ENCODE measurements at regions not wholly inside any gene's neighbourhood (a gene's known extent, or its start where the extent isn't known, plus 50 kb on each side); places are given as distances from the start of the nearest gene placed in this dataset.

DNA sequence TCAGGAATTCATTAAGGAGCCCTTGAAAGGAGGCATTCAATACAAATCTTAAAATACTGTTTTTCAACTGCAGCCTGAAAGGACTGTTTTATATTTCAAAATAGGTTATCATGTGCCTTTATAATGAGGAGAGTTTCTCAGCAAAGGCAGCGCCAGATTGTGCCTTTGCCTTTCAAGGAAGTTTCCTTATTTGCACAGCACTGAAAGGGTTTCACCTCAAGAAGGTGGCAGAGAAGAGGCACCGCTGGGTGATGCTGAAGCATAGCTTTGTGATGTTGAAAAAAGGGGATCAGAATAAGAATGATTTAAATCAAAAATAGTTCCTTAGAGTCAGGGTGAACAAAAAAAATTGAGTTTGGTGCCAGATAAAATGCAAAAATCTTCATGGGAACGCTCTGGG, 601.0 kb upstream of the KIRREL3 start:
- FAIRE-seq, result no peak
- 2% methylated on average over 3 of the region's 3 CpGs for WGBS (ENCODE audit: missing lambda C conversion rate)
- Histone ChIP-seq H3K27ac (no peak overlapping the region), H3K4me2 (no peak overlapping the region), H3K4me3 (no peak overlapping the region), H3K4me1 (no peaks in the 10 kb centered on the region), H3K9me3 (no peaks in the 10 kb centered on the region)
- DNase-seq (ENCODE audit: low read depth in 1 of 2, low spot score in 1 of 2), result no peak
- CTCF ChIA-PET, result no interaction called here
- TF ChIP-seq CHD4 (IDR thresholded peaks at IDR 0.05; ENCODE audit: borderline replicate concordance), result no peak
- no peak for TF ChIP-seq ZC3H11A (IDR thresholded peaks at IDR 0.05)
- no peak for TF ChIP-seq RFX5 (IDR thresholded peaks at IDR 0.05)
- TF ChIP-seq, protein P1, sequence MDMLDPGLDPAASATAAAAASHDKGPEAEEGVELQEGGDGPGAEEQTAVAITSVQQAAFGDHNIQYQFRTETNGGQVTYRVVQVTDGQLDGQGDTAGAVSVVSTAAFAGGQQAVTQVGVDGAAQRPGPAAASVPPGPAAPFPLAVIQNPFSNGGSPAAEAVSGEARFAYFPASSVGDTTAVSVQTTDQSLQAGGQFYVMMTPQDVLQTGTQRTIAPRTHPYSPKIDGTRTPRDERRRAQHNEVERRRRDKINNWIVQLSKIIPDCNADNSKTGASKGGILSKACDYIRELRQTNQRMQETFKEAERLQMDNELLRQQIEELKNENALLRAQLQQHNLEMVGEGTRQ (IDR thresholded peaks at IDR 0.05), result no peak
- no peak for TF ChIP-seq NFE2L2 (conservative IDR thresholded peaks at IDR 0.05; ENCODE audit: low read length)
- no peak for TF ChIP-seq CBX8 (IDR thresholded peaks at IDR 0.05)
- TF ChIP-seq ZNF302 (CRISPR knock-in tag; IDR thresholded peaks at IDR 0.05), result no peak
- POLR2A ChIA-PET, result no interaction called here
- no peak for ATAC-seq

DNA sequence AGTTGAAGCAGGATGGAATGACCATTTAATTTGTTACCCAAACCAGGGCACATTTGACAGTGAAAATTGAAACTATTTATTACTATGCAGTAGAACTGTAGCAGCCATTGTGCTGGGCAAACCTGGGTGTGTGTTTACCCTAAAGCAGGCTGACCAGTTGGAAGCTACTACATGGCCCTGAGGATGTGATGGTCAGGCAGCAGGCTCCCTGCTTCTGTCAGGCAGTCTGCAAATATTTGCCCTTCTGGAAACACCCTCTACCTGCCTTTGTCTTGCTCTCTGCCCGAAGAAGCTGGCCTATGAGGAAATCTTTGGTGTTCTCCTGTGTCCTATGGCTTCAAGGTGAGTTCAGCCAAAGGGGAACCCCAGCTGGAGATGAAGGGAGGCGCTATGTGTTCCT, 600.1 kb upstream of the KIRREL3 start:
- no peak for ATAC-seq
- TF ChIP-seq CBX8 (IDR thresholded peaks at IDR 0.05) (no peak), EHF (CRISPR knock-in tag; IDR thresholded peaks at IDR 0.05) (no peak), PBX3 (IDR thresholded peaks at IDR 0.05) (no peak)
- Histone ChIP-seq H3K4me1 (no peaks in the 10 kb centered on the region), H3K4me2 (no peak overlapping the region), H3K4me3 (no peak overlapping the region), H3K9me3 (no peaks in the 10 kb centered on the region), H3K27ac (no peak overlapping the region)
- ChIA-PET CTCF (no interaction called here), POLR2A (no interaction called here)
- DNase-seq (ENCODE audit: low read depth in 1 of 2, low spot score in 1 of 2), result no peak
- WGBS (ENCODE audit: missing lambda C conversion rate), result 7% methylated on average over 1 of the region's 2 CpGs
- no peak for FAIRE-seq

DNA sequence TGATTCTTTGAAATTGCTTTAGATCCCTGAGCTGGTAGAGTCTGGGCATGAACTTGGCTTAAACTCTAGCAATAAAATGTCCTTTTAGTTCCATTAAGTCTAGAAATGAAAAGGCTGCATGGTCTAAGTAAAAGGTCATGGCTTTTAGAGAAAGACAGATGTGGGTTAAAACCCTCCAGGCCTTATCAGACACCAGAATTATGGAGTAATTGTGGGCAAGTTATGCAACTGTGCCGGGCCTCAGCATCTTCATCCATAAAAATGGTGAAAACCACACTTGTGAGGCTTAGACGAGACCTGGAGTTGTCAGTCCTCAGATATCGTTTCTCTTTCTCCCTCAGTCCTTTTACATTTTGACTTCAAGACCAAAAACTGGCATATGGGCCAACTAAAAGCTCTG, 597.9 kb upstream of the KIRREL3 start:
- H3K4me2 ChIP-seq, result no peak overlapping the region
- no peak overlapping the region for H3K4me3 ChIP-seq
- no peak for DNase-seq (ENCODE audit: low read depth in 1 of 2, low spot score in 1 of 2)
- FAIRE-seq, result no peak
- POLR2A ChIA-PET, result no interaction called here
- TF ChIP-seq KDM5A (IDR thresholded peaks at IDR 0.05) (no peak), SMC3 (IDR thresholded peaks at IDR 0.05) (no peak), POLR2A (IDR thresholded peaks at IDR 0.05; ENCODE audit: low read length) (no peak), FOSB (CRISPR knock-in tag; IDR thresholded peaks at IDR 0.05) (no peak), ATOH8 (CRISPR knock-in tag; IDR thresholded peaks at IDR 0.05; ENCODE audit: low read depth) (no peak), RAD21 (conservative IDR thresholded peaks at IDR 0.05 in 1 of 2, IDR thresholded peaks at IDR 0.05 in 1 of 2) (no peak), EHF (CRISPR knock-in tag; IDR thresholded peaks at IDR 0.05) (no peak), TFCP2L1 (CRISPR knock-in tag; IDR thresholded peaks at IDR 0.05) (no peak), RARB (CRISPR knock-in tag; IDR thresholded peaks at IDR 0.05) (no peak)
- TF ChIP-seq, protein P2, sequence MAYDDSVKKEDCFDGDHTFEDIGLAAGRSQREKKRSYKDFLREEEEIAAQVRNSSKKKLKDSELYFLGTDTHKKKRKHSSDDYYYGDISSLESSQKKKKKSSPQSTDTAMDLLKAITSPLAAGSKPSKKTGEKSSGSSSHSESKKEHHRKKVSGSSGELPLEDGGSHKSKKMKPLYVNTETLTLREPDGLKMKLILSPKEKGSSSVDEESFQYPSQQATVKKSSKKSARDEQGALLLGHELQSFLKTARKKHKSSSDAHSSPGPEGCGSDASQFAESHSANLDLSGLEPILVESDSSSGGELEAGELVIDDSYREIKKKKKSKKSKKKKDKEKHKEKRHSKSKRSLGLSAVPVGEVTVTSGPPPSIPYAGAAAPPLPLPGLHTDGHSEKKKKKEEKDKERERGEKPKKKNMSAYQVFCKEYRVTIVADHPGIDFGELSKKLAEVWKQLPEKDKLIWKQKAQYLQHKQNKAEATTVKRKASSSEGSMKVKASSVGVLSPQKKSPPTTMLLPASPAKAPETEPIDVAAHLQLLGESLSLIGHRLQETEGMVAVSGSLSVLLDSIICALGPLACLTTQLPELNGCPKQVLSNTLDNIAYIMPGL (CRISPR knock-in tag; IDR thresholded peaks at IDR 0.05; ENCODE audit: borderline replicate concordance), result no peak
- WGBS (ENCODE audit: missing lambda C conversion rate), result 0% methylated on average over 3 of the region's 3 CpGs
- no peaks in the 10 kb centered on the region for H3K4me1 ChIP-seq
- CTCF ChIA-PET, result no interaction called here
- no peak overlapping the region for H3K27ac ChIP-seq
- no peaks in the 10 kb centered on the region for H3K9me3 ChIP-seq
- ATAC-seq, result no peak

- TF ChIP-seq CBX8 (IDR thresholded peaks at IDR 0.05), result no peak
- no peak for TF ChIP-seq NR3C1 (IDR thresholded peaks at IDR 0.05)
- no peak for TF ChIP-seq MYC (IDR thresholded peaks at IDR 0.05; ENCODE audit: borderline replicate concordance, low read length)
- no peak for TF ChIP-seq HDAC2 (IDR thresholded peaks at IDR 0.05)
- FAIRE-seq (no peak), DNase-seq (ENCODE audit: low read depth in 1 of 2, low spot score in 1 of 2) (no peak), ATAC-seq (no peak)
- WGBS (ENCODE audit: missing lambda C conversion rate), result 0% methylated on average over 2 of the region's 3 CpGs
- H3K4me2 ChIP-seq, result no peak overlapping the region
- POLR2A ChIA-PET, result no interaction called here
- no peak overlapping the region for H3K4me3 ChIP-seq
- no peaks in the 10 kb centered on the region for H3K4me1 ChIP-seq
- no peaks in the 10 kb centered on the region for H3K9me3 ChIP-seq
- CTCF ChIA-PET, result no interaction called here
- no peak overlapping the region for H3K27ac ChIP-seq
Observed at GRCh38 chr11:127596433-127596832, 595.9 kb upstream of the KIRREL3 start.
